ENCODE measurements at regions not wholly inside any gene's neighbourhood (a gene's known extent, or its start where the extent isn't known, plus 50 kb on each side); places are given as distances from the start of the nearest gene placed in this dataset.
"Not testable (repeated sequence)": the region's sequence is repeated elsewhere in the genome, so short reads cannot be mapped to it uniquely, and the experiment has no call there.

DNA sequence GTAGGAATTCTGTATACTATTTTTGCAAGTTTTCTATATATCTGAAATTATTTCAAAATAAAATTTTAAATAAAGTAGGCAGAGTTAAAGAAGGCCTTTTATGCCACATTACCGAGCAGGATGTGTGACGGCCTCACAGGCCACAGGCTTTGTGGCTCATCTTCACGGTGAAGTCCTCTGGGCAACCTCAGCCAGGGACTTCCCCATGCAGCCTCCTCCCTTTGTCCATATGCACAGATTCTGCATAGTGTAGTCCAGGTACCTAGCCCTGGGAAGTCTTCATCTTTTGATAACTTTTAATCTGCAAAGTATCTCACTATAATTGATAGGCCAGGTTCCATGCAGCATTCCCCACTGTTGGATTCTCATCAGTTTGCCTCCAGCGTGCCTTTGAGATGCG lies 62.8 kb downstream of the ARHGAP11B start:
- DNase-seq (ENCODE audit: low spot score), result not testable (repeated sequence)

DNA sequence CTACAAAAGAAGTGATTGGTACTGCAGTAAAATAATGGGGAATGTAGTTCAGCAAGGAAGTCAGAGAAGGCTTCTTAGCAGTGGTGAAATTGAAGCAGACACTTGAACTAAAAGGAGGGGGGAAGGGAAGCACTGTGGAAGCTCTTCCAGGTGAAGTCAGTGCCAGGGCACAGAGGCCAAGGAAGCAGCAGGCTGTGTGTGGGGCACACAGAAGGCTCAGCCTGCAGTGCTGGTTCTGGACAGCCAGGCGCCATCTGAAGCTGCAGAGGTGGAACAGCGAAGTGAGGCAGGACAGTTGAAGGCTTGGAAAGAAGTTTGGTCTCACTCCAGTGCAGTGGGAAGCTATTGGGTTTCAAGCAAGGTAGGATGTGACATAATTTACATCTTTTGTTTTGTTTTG lies 64.2 kb downstream of the ARHGAP11B start:
- not testable (repeated sequence) for DNase-seq (ENCODE audit: low spot score)

DNA sequence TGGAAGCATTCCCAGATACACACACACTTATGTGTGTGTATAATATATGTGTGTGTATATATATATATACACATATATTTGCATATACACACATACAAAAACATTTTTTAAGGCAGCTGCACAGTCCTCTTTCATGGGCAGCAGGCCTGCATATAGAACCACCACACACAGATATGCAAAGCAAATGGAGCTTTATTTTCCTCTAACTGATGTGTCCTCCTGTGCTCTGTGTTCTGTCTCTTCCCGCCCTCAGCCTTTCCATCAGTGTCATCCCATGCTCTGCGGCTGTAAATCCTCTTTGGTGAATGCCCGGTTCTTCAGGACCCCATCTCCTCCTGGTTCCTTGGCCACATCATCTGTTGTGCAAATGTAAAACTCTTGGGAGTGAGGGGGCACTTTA lies 69.9 kb downstream of the ARHGAP11B start:
- not testable (repeated sequence) for DNase-seq (ENCODE audit: low spot score)

DNA sequence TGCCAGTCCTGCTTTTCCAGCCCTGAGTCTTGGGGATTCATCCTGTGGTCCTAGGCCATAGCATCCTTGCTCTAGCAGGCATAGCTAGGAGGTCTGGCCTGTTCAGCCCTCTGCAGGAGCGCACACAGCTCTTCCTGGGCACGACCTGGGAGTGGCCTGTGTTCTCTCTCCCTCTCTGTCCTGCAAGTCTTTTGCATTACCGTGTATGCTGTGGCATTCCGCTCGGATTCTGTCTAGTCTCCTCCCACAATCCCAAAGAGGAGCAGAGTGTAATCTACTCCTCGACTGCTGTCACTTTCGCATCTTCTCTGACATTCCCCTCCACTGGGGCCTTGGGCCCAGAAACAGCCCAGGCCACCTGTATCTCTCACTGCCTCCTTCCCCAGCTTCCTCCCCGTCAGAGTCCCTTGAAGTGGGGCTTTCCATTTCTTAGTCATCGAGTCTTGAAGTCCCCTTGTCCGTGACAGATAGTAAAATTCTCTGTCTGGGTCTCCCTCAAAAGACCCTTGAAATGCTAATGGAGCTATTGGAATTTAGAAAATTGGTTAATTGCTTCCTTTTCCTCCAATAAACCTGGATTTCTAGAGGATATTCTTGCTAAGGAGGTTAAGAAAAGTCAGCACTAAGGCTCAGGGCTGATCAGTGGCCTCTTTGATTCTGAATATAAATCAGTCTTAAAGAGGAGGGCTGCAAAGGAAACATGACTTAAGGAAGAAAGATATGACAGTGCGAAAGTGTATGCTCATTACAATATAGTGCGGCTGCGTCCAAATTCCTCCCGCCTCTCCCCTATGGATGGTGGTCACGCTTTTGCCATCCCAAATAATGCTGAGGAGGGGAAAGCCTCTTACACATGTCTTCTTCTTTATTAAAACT lies 70.7 kb downstream of the ARHGAP11B start:
- not testable (repeated sequence) for DNase-seq (ENCODE audit: low spot score)

DNA sequence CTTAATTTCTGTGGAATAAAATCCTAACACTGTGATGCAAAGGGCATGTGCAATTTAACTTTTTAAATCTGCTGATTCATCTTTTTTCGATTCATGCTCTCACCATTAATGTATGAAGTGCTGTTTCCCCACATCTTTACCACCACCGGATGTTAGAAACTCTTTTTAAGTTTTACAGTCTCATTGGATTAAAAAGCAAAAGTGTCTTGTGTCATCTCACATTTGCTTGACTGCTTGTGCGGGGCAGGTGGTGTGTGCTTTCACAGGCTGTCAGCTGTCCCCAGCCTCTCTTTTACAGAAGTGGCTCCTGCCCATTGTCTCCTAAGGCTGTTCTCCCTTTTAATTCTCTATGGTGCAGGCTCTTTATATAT lies 71.4 kb downstream of the ARHGAP11B start:
- peak; percentile 36 for DNase-seq (ENCODE audit: low spot score)

DNA sequence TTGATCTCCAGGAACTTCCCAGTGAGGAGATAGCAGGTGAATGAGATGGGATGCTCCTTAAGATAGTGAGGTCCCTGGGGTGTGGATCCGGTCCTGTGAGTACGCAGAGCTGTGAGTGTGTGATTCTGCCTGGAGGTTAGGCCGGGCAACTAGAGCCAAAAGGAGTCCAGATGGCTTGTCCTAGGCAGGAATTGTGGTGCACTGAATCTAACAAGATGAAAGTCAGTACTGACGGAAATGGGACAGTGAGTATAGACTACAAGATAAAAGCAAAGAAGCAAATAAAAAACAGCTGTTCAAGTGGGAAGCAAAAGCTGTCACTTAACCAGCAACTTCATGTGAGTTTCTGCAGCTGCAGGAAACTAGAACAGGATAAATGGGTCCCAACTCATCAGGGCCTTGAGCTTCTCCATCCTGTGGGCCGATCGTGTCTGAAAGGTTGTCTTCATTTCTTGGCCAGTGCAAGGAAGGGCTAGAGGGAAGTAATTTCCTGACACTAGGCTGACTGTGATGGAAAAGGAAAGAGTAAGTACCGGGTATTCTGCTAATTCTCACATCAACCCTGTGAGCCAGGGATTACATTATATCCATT lies 74.2 kb downstream of the ARHGAP11B start:
- DNase-seq (ENCODE audit: low spot score), result not testable (repeated sequence)

DNA sequence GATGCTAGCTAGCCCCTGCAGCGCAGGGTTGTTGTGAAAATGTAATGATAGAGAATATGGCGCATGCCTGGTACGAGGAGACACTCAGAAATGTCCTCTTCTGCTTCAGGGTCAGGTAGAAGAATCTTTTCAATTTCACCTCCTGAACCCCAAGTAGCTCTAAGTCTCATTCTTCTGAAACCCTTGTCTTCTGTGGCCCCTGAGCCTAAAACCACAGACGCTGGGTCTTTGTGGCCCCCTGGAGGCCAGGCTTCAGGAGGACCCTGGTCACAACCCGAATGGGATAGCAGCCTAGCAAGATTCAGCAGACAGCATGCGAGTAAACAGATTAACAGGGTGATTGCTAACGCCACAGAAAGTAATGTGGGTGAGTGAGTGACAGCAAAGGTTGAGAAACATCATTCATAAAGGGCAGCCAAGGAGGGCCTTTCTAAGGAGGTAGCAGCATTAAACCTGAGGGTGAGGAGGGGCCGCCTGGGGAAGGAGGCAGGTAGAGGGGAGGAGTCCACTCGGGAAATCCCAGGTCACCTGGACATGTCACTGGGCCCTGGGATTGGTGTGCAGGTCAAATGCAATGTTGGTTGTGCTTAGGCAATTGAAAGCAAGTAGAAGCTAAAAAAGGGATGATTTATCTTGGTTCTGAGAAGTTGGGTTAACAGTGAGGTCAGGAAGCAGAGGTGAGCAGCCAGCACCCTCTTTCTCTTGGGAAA lies 82.2 kb downstream of the ARHGAP11B start:
- DNase-seq (ENCODE audit: low spot score), result not testable (repeated sequence)

DNA sequence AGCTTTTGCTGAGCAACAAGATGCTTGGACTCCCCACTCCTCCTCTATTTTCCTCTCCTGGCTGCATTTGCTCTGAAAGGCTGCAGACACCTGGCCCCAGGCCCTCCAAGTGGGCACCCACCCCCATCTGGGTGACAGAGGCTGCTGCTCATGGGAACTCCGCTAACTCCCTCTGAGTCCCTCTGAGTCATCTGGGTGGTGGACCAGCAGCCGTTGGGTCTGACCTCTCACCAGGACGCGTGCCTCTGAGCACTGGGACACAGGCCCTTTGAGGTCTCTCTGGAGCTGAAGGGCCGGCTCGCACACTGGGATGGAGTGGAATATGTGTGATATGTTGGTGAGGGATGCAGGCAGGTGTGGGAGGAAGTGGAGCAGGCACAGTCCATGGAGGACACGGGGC lies 82.9 kb downstream of the ARHGAP11B start:
- DNase-seq (ENCODE audit: low spot score), result not testable (repeated sequence)

DNA sequence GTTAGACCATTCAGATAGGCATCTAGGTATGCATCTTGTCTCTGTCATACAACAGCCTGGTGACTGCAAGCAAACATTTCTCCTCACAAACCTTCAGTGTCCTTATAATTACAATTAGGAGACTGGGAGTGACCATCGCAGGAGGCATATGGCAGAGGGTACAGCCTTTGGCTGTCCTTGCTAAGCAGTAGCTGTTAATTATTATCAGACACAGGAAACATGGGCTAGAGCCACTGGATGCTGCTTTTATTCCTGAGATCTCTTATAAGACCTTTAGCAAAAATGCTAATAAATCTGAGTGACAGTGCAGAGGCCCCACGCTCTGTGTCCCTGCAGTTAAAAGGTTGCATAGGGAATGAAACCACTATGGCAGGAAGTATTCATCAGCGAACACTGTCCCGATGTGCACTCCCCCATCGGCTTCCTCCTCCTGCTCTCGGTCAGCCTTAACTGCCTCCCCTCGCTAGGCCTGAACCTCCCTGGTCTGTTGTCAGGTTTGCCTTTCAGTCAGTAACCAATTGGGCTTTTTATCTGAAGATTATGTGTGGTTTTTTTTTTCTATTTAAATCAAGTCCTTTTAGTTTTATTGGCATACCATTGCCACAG lies 92.2 kb downstream of the ARHGAP11B start:
- not testable (repeated sequence) for DNase-seq (ENCODE audit: low spot score)

DNA sequence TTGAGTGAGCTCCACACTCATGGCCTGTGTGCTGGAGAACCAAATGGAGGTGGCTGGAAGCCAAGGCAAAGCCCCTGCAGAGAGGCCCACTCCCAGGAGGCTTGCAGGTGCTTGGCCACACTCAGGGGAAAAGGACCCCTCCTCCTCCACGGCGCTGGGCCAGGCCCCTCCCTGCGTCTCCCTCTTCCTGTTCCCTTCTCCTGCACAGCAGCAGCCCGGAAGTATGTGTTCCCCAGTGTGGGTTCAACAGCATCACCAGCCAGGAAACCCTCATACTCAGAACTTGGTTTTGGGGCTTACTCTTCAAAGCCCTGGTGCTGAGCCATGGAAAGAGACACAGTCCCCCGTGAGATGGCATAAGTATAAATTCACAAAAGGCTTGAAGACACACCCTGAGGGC lies 93.4 kb downstream of the ARHGAP11B start:
- DNase-seq (ENCODE audit: low spot score), result not testable (repeated sequence)

DNA sequence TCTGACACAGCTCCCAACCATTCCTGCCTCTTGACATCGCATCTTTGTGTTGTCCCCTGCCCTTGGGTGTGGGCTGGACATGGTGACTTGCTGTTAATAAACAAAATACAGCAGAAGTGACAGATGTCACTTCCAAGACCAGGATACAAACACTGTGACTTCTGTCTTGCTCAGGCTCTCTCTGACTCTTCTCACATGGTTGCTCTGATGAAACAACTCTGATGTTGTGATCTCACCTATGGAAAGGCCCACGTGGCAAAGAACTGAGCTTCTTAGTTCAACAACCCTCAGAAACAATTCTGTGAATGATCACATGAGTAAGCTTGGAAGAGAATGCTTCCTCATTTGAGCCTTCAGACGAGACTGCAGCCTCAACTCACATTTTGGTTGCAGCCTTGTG lies 94.9 kb downstream of the ARHGAP11B start:
- DNase-seq (ENCODE audit: low spot score), result not testable (repeated sequence)

DNA sequence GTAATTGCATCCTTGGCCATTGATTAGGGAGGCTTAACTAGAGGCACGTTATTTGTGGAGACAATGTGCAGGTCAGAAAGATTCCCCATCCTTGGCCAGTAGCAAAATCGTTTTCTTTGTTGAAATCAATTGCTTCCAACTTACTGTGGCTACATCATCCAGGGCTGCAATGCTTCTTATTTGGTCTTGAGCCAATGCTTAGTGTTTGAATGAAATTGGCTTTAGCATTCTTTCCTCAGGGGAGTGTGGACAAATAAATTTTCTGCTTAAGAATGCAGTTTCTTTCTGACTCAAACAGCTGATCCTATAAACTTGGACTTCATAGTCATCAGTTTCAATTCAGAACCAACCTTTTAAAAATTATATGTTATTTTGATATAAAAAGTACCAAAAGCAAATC lies 95.6 kb downstream of the ARHGAP11B start:
- not testable (repeated sequence) for DNase-seq (ENCODE audit: low spot score)

DNA sequence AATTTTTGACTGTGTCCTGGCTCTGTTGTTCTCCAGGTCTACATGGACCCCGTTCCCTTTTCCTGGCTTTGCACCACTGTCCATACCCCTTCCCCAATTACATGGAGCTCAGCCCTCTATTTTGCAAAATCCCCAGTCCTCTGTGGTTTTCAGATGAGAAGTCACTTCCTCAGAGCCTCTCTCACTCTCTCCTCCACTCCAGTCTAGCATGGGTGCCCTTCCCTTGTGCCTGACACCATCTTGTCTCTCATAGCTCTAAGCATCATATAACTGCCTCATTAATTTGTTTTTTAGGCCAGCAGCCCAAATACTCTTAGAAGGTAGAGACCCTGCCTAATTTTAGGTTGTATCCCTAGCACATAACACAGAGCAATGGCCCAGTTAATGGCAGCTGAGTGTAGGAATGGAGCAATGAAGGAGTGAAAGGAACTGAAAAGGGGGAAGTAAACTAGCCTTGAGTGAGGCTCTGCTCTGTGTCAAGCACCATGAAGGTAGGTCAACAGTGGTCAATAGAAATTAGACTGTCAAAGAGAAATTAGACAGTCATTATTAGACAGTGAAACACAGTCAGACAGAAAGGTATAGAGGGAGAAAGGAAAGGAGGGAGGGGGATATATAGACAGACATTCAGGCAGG lies 97.7 kb downstream of the ARHGAP11B start:
- not testable (repeated sequence) for DNase-seq (ENCODE audit: low spot score)

DNA sequence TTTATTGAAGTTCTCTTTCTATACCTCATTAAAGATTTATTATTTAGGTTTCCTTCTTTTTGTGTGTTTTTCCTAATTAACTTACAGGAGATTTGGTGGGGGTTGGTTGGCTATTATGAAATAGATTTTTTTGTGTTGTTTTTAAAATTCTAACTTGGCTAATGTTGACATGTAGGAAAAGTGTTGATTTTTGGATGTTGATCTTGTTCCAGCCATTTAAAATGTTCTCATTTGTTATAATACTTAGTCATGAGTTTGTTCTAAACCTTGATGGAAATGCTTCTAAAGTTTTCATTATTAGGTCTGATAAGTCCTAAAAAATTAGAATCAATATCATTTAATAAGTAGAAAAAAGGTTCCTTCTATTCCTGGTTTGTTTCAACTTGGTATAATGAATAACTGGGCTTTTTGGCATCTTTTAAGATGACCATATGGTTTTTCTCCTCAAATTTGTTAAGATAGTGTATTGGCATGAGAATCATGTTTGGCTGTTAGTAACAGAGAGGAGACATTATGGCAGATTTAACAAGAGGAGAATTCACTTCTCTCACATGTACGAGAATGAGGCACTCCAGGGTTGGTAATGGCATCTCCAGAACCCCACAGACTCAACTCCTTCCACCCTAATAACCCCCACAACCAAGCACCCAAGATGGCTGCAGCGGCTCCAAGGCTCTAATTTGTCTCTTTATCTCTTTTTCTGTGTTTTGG lies 104.1 kb downstream of the ARHGAP11B start:
- not testable (repeated sequence) for DNase-seq (ENCODE audit: low spot score)

DNA sequence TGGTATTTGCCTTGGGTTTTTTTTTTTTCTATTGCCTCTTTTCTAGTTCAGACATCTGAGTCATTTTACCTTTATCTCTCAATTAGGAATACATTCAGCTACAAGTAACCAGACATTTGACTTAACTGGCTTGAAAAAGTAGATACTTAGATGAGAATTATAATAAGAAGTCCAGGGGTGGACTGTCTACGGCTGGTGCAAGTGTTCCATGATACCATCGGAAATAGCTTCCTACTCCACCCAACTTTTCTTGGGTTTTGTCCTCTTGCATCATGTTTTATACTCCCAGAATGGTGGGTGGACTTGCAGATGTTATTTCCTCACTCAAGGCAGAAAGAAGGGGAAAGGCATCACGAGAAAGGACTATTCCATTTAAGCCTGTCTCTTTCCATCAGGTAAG lies 104.7 kb downstream of the ARHGAP11B start:
- not testable (repeated sequence) for DNase-seq (ENCODE audit: low spot score)

DNA sequence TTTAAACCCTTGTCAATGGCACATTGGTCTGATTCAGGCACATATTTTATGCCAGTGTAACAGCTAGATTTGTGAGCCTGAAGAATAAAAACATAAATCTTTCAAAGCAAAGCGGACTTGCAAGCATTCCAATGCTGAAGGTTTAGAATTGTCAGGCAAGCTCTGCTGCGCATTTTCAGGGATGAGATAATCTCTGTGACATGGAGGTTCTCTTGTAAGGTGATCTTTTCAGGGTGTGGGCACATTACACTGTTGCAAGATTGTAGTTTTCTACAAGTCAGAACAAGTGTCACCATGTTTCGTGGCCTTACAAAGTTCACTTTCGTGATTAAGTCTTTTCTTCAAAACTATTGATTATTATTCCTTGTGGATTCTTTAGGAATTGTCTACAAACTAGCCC lies 106.2 kb downstream of the ARHGAP11B start:
- not testable (repeated sequence) for DNase-seq (ENCODE audit: low spot score)

DNA sequence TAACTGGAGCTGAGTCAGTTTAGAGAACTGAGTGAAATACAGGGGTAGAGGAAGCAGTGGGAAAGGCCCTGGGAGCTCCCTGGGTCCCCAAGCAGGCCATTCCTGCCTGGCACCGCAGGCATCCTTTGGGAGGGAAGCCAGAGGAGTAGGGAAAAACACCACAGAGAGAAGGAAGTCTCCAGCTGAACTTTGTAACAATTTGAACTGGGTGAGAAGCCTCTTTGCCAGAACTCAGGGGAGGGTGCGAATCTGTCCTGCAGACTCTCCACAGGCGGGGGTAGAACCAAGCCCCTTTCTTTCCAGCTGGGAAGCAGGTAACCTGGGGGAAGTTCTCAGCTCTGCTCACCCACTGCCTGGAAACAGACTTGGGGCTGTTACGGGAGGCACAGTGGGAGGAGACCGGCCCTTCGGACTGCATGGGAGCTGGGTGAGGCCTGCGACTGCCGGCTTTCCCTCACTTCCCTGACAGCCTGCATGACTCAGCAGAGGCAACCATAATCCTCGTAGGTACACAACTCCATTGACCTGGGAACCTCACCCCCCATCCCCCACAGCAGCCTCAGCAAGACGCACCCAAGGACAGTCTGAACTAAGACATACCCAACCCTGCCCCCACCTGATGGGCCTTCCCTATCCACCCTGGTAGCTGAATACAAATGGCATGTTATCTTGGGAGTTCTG lies 110.1 kb downstream of the ARHGAP11B start:
- DNase-seq (ENCODE audit: low spot score), result not testable (repeated sequence)

DNA sequence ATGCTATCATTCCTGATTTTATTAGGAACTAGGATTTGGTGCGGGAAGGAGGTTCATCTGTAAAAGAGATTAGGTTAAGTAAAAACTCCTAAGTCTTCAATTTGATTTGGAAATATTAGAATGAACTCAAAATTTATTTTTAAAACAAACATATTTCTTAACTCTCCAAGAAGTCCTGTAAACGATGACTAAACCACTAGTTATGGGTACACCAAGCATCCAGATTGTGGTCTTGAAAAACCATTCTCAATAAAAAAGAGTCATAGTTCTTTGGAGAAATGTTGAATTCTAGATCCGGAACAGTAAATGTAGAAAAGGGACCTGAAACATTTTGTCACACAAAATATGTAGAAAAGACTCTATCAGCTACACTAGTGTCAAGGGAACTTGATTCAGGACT lies 116.9 kb downstream of the ARHGAP11B start:
- not testable (repeated sequence) for DNase-seq (ENCODE audit: low spot score)

DNA sequence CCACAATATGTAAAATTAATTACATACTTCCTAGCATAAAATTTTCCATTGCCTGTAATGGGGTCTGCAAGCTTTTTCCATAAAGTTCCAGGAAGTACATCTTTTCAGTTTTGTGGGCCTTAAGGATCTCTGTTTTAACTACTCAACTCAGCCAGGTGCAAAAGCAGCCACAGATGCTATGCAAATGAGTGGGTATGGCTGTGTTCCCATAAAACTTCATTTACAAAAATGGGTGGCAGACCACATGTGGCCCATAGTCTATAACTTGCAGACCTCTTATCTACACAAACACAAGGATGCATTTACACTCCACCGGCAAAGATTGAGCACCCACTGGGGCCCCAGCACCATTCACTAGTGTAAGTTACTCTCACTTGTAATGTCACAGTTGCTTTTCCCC lies 123.1 kb downstream of the ARHGAP11B start:
- DNase-seq (ENCODE audit: low spot score), result not testable (repeated sequence)

DNA sequence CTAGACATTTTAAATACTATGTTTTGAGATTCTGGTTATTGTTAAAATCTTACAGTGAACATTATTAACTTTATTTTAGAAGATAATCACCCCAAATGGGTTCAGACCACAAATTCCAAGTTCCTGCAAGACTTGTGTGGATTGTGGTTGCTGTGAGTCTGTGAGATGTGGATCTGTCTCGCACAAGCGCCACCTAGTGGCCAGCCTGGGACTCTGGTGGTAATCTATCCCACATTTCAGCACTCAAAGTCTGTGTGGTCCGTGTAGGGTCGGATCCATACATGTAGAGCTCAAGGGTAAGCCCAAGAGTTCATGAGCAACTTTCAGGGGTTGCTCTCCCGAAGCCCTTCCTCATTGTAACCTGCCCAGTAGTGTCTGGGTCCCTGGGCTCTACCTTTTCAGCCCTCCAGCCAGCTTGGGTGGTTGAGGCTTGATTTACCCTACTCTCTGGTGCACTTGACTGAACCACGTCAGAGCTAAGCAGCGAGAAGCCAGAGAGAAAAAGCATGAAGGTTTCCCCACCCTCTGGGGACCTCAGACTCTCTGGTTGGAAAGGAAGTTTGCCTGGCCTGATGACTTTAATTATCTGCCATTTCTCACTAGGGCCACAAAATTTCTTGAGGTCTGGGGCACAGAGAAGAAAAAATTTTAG lies 129.2 kb downstream of the ARHGAP11B start:
- peak; percentile 77 for DNase-seq (ENCODE audit: low spot score)

All from CD4-positive, alpha-beta T cell treated with Interleukin-2 at 100 ng/mL for 4 hours (primary cell).